ENCODE measurements at regions not wholly inside any gene's neighbourhood (a gene's known extent, or its start where the extent isn't known, plus 50 kb on each side); places are given as distances from the start of the nearest gene placed in this dataset.

GRCh38 chr14:85190251-85190650 is 339.7 kb upstream of the FLRT2 start:
- H3K36me3 ChIP-seq (ENCODE audit: control insufficient read depth, insufficient read depth, low read length): no peaks in the 10 kb centered on the region
- no peak for DNase-seq (ENCODE audit: low read depth in 4 of 6, low spot score in 6 of 6)
- WGBS (ENCODE audit: insufficient coverage): 90% methylated on average over 2 of the region's 5 CpGs
- H3K4me3 ChIP-seq (ENCODE audit: low read depth, low read length): no peak overlapping the region
- no peaks in the 10 kb centered on the region for H3K9me3 ChIP-seq (ENCODE audit: control insufficient read depth, insufficient read depth, low read length)
- H3K27me3 ChIP-seq (ENCODE audit: control insufficient read depth, insufficient read depth, low read length): no peaks in the 10 kb centered on the region
- no peak overlapping the region for H3K27ac ChIP-seq (ENCODE audit: low read depth, low read length)
- no peaks in the 10 kb centered on the region for H3K4me1 ChIP-seq (ENCODE audit: control insufficient read depth, insufficient read depth, low read length)

- DNase-seq (ENCODE audit: low read depth in 4 of 6, low spot score in 6 of 6): no peak
- Histone ChIP-seq H3K9me3 (ENCODE audit: control insufficient read depth, insufficient read depth, low read length) (no peaks in the 10 kb centered on the region), H3K36me3 (ENCODE audit: control insufficient read depth, insufficient read depth, low read length) (no peaks in the 10 kb centered on the region), H3K4me3 (ENCODE audit: low read depth, low read length) (no peak overlapping the region), H3K27ac (ENCODE audit: low read depth, low read length) (no peak overlapping the region), H3K27me3 (ENCODE audit: control insufficient read depth, insufficient read depth, low read length) (no peaks in the 10 kb centered on the region), H3K4me1 (ENCODE audit: control insufficient read depth, insufficient read depth, low read length) (no peaks in the 10 kb centered on the region)
These were observed 338.0 kb upstream of the FLRT2 start for GRCh38 chr14:85191986-85192385.

DNA sequence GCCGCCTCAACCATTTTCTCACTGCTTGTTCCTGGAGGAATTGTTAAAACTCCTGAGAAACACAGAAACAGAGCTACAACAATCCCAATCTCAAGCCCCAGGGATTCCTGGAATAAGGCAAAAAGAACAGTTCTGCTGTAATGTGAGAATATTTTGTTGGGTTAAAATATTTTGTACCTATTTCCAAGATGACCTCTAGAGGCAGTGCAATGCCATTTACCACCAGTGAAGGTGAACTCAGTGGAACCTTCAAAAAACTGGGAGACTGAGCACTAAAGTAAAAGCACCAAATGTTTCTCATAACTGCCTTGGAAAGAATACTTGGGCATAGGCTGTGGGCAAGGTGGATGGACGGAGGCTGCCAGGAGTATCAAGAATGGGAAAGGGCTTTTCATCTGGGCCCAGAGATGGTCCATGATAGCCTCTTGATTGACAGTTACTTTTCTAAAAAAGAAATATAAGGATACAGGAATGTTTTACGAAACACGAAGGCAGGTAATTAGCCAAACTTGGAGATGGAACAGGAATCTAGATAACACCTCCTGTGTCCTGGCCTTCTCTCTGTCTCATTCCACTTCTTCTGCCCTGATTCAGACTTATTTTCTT is 334.0 kb upstream of the FLRT2 start:
- no peaks in the 10 kb centered on the region for H3K27me3 ChIP-seq (ENCODE audit: control insufficient read depth, insufficient read depth, low read length)
- H3K4me1 ChIP-seq (ENCODE audit: control insufficient read depth, insufficient read depth, low read length): no peaks in the 10 kb centered on the region
- DNase-seq (ENCODE audit: low read depth in 4 of 6, low spot score in 6 of 6): no peak
- H3K27ac ChIP-seq (ENCODE audit: low read depth, low read length): no peak overlapping the region
- no peaks in the 10 kb centered on the region for H3K9me3 ChIP-seq (ENCODE audit: control insufficient read depth, insufficient read depth, low read length)
- no peaks in the 10 kb centered on the region for H3K36me3 ChIP-seq (ENCODE audit: control insufficient read depth, insufficient read depth, low read length)
- no peak overlapping the region for H3K4me3 ChIP-seq (ENCODE audit: low read depth, low read length)
- 95% methylated on average over 3 of the region's 4 CpGs for WGBS (ENCODE audit: insufficient coverage)

GRCh38 chr14:85198001-85198400 is 331.9 kb upstream of the FLRT2 start:
- Histone ChIP-seq H3K4me3 (ENCODE audit: low read depth, low read length) (no peak overlapping the region), H3K4me1 (ENCODE audit: control insufficient read depth, insufficient read depth, low read length) (no peaks in the 10 kb centered on the region), H3K27me3 (ENCODE audit: control insufficient read depth, insufficient read depth, low read length) (no peaks in the 10 kb centered on the region), H3K27ac (ENCODE audit: low read depth, low read length) (no peak overlapping the region), H3K36me3 (ENCODE audit: control insufficient read depth, insufficient read depth, low read length) (no peaks in the 10 kb centered on the region), H3K9me3 (ENCODE audit: control insufficient read depth, insufficient read depth, low read length) (no peaks in the 10 kb centered on the region)
- no peak for DNase-seq (ENCODE audit: low read depth in 4 of 6, low spot score in 6 of 6)
- 72% methylated on average over 2 of the region's 4 CpGs for WGBS (ENCODE audit: insufficient coverage)

DNA sequence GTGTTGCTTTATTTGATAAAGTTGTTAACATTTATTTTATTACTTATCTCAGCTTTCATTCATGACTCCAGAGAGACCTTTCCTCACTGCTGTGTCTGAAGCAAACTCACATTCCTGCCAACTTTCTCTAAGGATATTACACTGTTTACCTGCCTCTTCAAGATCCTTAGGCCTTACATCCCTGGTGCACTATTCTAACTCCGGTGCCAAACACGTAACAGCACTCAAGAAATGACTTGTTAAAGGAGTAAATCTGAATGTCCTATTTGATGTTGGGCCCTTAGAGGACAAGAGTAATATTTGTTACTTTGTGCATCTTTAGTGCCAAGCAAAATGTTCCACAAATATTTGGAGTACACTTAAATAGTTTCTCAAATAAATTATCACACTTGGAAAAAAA is 324.1 kb upstream of the FLRT2 start:
- H3K36me3 ChIP-seq (ENCODE audit: control insufficient read depth, insufficient read depth, low read length): no peaks in the 10 kb centered on the region
- H3K27me3 ChIP-seq (ENCODE audit: control insufficient read depth, insufficient read depth, low read length): no peaks in the 10 kb centered on the region
- H3K4me3 ChIP-seq (ENCODE audit: low read depth, low read length): no peak overlapping the region
- WGBS (ENCODE audit: insufficient coverage): 100% methylated on average over 1 of the region's 2 CpGs
- H3K9me3 ChIP-seq (ENCODE audit: control insufficient read depth, insufficient read depth, low read length): no peaks in the 10 kb centered on the region
- H3K4me1 ChIP-seq (ENCODE audit: control insufficient read depth, insufficient read depth, low read length): no peaks in the 10 kb centered on the region
- no peak overlapping the region for H3K27ac ChIP-seq (ENCODE audit: low read depth, low read length)
- no peak for DNase-seq (ENCODE audit: low read depth in 4 of 6, low spot score in 6 of 6)

GRCh38 chr14:85214471-85214870 is 315.5 kb upstream of the FLRT2 start:
- no peaks in the 10 kb centered on the region for H3K9me3 ChIP-seq (ENCODE audit: control insufficient read depth, insufficient read depth, low read length)
- no peaks in the 10 kb centered on the region for H3K27me3 ChIP-seq (ENCODE audit: control insufficient read depth, insufficient read depth, low read length)
- 91% methylated on average over 1 of the region's 4 CpGs for WGBS (ENCODE audit: insufficient coverage)
- H3K4me1 ChIP-seq (ENCODE audit: control insufficient read depth, insufficient read depth, low read length): no peaks in the 10 kb centered on the region
- no peak overlapping the region for H3K4me3 ChIP-seq (ENCODE audit: low read depth, low read length)
- H3K27ac ChIP-seq (ENCODE audit: low read depth, low read length): no peak overlapping the region
- DNase-seq (ENCODE audit: low read depth in 4 of 6, low spot score in 6 of 6): no peak
- H3K36me3 ChIP-seq (ENCODE audit: control insufficient read depth, insufficient read depth, low read length): no peaks in the 10 kb centered on the region

GRCh38 chr14:85217412-85217811 is 312.5 kb upstream of the FLRT2 start:
- Histone ChIP-seq H3K36me3 (ENCODE audit: control insufficient read depth, insufficient read depth, low read length) (no peaks in the 10 kb centered on the region), H3K4me1 (ENCODE audit: control insufficient read depth, insufficient read depth, low read length) (no peaks in the 10 kb centered on the region), H3K27me3 (ENCODE audit: control insufficient read depth, insufficient read depth, low read length) (no peaks in the 10 kb centered on the region), H3K9me3 (ENCODE audit: control insufficient read depth, insufficient read depth, low read length) (no peaks in the 10 kb centered on the region), H3K4me3 (ENCODE audit: low read depth, low read length) (no peak overlapping the region), H3K27ac (ENCODE audit: low read depth, low read length) (no peak overlapping the region)
- no CpG with 5 or more reads among the region's 1 CpG for WGBS (ENCODE audit: insufficient coverage)
- DNase-seq (ENCODE audit: low read depth in 4 of 6, low spot score in 6 of 6): no peak

GRCh38 chr14:85218982-85219381 is 311.0 kb upstream of the FLRT2 start:
- Histone ChIP-seq H3K27me3 (ENCODE audit: control insufficient read depth, insufficient read depth, low read length) (no peaks in the 10 kb centered on the region), H3K27ac (ENCODE audit: low read depth, low read length) (no peak overlapping the region), H3K4me3 (ENCODE audit: low read depth, low read length) (no peak overlapping the region), H3K36me3 (ENCODE audit: control insufficient read depth, insufficient read depth, low read length) (no peaks in the 10 kb centered on the region), H3K9me3 (ENCODE audit: control insufficient read depth, insufficient read depth, low read length) (no peaks in the 10 kb centered on the region), H3K4me1 (ENCODE audit: control insufficient read depth, insufficient read depth, low read length) (no peaks in the 10 kb centered on the region)
- no peak for DNase-seq (ENCODE audit: low read depth in 4 of 6, low spot score in 6 of 6)

DNA sequence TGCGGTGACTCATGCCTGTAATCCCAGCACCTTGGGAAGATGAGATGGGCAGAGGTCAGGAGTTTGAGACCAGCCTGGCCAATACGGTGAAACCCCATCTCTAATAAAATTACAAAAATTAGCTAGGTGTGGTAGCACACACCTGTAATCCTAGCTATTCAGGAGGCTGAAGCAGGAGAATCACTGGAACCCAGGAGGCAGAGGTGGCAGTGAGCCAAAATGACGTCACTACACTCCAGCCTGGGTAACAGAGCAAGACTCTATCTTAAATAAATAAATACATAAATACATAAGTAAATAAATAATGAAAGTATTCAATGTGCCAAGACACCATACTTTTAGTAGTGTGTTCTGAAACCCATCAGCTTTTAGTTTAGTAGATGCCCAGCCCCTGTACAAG is 308.1 kb upstream of the FLRT2 start:
- no CpG with 5 or more reads among the region's 3 CpGs for WGBS (ENCODE audit: insufficient coverage)
- Histone ChIP-seq H3K4me3 (ENCODE audit: low read depth, low read length) (no peak overlapping the region), H3K36me3 (ENCODE audit: control insufficient read depth, insufficient read depth, low read length) (no peaks in the 10 kb centered on the region), H3K27me3 (ENCODE audit: control insufficient read depth, insufficient read depth, low read length) (no peaks in the 10 kb centered on the region), H3K9me3 (ENCODE audit: control insufficient read depth, insufficient read depth, low read length) (no peaks in the 10 kb centered on the region), H3K4me1 (ENCODE audit: control insufficient read depth, insufficient read depth, low read length) (no peaks in the 10 kb centered on the region), H3K27ac (ENCODE audit: low read depth, low read length) (no peak overlapping the region)
- no peak for DNase-seq (ENCODE audit: low read depth in 4 of 6, low spot score in 6 of 6)

GRCh38 chr14:85222341-85222740 is 307.6 kb upstream of the FLRT2 start:
- DNase-seq (ENCODE audit: low read depth in 4 of 6, low spot score in 6 of 6): no peak
- no peak overlapping the region for H3K4me3 ChIP-seq (ENCODE audit: low read depth, low read length)
- H3K27ac ChIP-seq (ENCODE audit: low read depth, low read length): no peak overlapping the region
- no CpG with 5 or more reads among the region's 1 CpG for WGBS (ENCODE audit: insufficient coverage)
- H3K9me3 ChIP-seq (ENCODE audit: control insufficient read depth, insufficient read depth, low read length): no peaks in the 10 kb centered on the region
- no peaks in the 10 kb centered on the region for H3K4me1 ChIP-seq (ENCODE audit: control insufficient read depth, insufficient read depth, low read length)
- H3K27me3 ChIP-seq (ENCODE audit: control insufficient read depth, insufficient read depth, low read length): no peaks in the 10 kb centered on the region
- no peaks in the 10 kb centered on the region for H3K36me3 ChIP-seq (ENCODE audit: control insufficient read depth, insufficient read depth, low read length)
